Erythroblast (primary cell): ENCODE measurements at regions not wholly inside any gene's neighbourhood (a gene's known extent, or its start where the extent isn't known, plus 50 kb on each side); places are given as distances from the start of the nearest gene placed in this dataset.

Source experiments
- GATA1 ChIP-seq: IDR thresholded peaks from 2 replicates; pipeline ENCODE4 v1.6.1; 2011; ENCODE audit warnings: low read depth, mild to moderate bottlenecking, control low read depth, low read length, moderate library complexity
- POLR2A ChIP-seq: IDR thresholded peaks from 2 replicates; pipeline ENCODE4 v1.6.1; 2011; ENCODE audit warnings: mild to moderate bottlenecking, low read length

DNA sequence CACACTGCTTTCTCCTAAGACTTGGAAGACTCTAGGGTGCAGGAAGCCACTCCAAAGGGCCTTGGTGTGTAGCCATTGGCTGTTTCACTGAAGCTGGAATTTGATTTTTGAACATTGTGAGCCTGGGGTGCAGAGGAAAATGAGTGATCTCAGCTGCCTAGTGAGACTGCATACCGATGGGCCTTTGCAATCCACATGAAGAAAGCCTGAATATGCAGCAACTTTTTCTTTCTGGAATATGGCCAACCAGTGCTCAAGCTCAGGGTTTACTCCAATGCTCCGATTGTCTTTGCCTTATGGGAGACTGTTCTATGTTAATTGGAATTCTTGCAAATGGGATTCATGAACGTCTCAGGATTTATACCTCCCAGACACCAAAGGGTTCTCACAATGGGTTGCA is 242.6 kb downstream of the DOK5 start:
- no peak for TF ChIP-seq POLR2A
- TF ChIP-seq GATA1 = no peak
